HG02884 (cell line): ENCODE measurements at regions not wholly inside any gene's neighbourhood (a gene's known extent, or its start where the extent isn't known, plus 50 kb on each side); places are given as distances from the start of the nearest gene placed in this dataset.
"Not testable (repeated sequence)": the region's sequence is repeated elsewhere in the genome, so short reads cannot be mapped to it uniquely, and the experiment has no call there.

Experiments
- ATAC-seq: cut with Tn5 transposase; IDR thresholded peaks from one replicate; pipeline ENCODE4 v1.9.1; 2021; ENCODE audit warnings: mild to moderate bottlenecking, moderate library complexity; ENCODE audit not compliant: unreplicated experiment

DNA sequence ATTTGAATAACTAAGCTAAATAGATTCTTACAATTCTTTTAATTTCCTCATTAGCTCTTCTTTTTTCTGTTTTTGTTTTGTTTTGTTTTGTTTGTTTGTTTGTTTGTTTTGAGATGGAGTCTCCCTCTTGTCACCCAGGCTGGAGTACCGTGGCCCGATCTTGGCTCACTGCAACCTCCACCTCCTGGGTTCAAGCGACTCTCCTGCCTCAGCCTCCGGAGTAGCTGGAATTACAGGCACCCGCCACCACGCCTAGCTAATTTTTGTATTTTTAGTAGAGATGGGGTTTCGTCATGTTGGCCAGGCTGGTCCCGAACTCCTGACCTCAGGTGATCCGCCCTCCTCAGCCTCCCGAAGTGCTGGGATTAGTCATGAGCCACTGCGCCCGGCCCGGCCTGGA, 70.7 kb upstream of the ZNF658 start:
- ATAC-seq, result not testable (repeated sequence)

DNA sequence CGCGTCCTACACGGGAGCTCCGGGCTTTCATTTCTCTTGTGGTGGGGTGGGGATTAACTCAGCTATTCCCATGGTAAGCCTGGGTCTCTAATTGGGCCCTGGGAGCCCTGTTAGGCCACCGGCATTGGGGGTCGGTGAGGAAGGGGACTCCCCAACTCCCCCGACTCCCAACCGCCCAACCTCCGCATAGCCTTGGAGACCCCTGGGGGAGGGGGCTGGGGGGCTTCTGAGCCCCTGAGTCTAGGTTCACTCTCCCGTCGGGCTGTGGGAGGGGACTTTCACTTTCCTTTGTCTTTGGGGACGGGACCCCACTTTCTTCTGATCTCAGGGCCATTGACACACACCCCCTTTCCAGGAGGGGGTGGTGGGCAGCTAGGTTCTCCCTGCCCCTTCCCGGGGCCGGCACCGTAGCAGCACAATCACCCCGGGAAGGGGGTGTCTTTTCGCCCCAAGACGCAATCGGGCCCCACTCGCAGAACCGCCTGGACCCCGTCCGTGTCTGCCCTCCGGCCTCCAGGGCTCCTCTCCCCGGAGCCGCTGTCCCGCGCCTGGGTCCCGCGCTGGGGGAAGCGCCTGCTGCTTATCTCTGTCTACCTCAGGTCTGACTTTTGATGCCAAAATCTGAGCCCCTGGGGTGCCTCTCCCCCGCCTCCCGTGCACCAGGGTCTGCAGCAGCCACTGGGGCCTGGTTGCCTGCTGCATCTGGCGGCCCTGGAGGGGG, 69.6 kb upstream of the ZNF658 start:
- ATAC-seq, result not testable (repeated sequence)

DNA sequence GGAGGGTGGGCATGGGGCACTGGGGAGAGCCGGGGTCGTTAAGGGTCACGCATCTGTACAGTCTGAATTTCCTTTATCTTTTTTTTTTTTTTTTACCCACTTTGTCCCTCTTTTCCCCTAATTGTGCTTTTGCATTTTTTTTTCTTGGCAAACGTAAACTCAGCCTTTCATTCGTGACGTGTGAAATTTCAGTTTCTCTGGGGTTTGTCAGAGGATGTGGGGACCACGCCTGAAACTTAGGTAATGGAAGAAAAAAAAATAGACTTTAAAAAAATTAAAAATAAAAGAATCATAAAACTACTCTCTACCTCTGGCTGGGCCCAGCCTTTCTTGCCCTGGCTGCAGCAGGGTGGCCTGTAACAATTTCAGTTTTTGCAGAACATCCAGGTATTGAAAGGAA, 68.3 kb upstream of the ZNF658 start:
- not testable (repeated sequence) for ATAC-seq

DNA sequence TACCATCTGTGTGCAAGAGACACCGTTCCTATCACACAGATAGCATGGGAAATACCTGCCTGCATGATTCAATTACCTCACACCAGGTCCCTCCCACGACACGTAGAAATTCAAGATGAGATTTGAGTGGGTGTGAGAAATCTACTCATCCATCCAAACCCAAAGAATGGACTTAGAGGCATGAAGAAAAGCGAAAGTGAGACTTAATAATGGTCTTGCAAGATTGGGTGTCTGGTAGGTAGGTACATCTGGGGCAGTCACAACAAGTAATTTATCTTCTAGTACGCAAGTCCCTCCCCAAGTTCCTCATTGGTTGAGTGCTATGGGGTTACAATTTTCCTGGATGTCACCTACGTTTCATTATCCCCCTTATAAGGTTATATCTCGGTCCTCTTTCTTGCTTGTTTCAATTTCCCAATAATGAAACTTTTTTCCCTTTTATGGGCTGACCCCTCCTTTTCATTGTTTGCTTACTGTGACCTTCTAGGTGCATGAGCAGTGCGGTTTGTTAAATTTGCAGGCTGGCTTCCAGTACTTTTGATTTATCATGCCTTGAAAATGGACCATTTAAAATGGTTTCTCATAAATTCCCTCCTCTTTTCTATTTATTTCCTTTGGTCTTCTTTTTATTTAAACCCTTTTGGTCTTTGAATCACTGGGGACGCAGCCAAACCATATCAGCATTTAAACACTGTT, 63.1 kb upstream of the ZNF658 start:
- not testable (repeated sequence) for ATAC-seq
